Tibial artery (tissue), 4 donors: ENCODE measurements at regions not wholly inside any gene's neighbourhood (a gene's known extent, or its start where the extent isn't known, plus 50 kb on each side); places are given as distances from the start of the nearest gene placed in this dataset.

Source experiments
- DNase-seq, 2 donors: peaks; one replicate each; pipeline ENCODE4 v3.0.0-alpha.2; 2019
- H3K27ac ChIP-seq, 2 donors: fragments of 200-600 bp; sonication (generic) in 1 of 2; 1 replicate in 1 of 2; 2 replicates in 1 of 2; pipeline ENCODE4 v1.5.1; 2018 to 2019; ENCODE audit warnings: mild to moderate bottlenecking in 1 of 2
- H3K27me3 ChIP-seq, 2 donors: fragments of 200-600 bp; sonication (generic) in 1 of 2; one replicate each; pipeline versions ENCODE4 v1.5.1 to v1.6.0; 2016 to 2019
- H3K36me3 ChIP-seq, 3 donors: fragments of 200-600 bp; sonication (generic) in 2 of 3; one replicate each; pipeline ENCODE4 v1.5.1; 2016 to 2019; ENCODE audit warnings: mild to moderate bottlenecking in 2 of 3
- H3K4me1 ChIP-seq, 4 donors: fragments of 200-600 bp; sonication (generic) in 2 of 4; 1 replicate in 3 of 4; 2 replicates in 1 of 4; pipeline ENCODE4 v1.5.1; 2016 to 2019
- H3K4me3 ChIP-seq, 2 donors: fragments of 200-600 bp; sonication (generic) in 1 of 2; 1 replicate in 1 of 2; 2 replicates in 1 of 2; pipeline ENCODE4 v1.5.1; 2018 to 2019; ENCODE audit warnings: mild to moderate bottlenecking in 2 of 2
- H3K9me3 ChIP-seq, 3 donors: fragments of 200-600 bp; sonication (generic) in 1 of 3; one replicate each; pipeline ENCODE4 v1.5.1; 2016 to 2019
- intact Hi-C: fragments of 100-400 bp; cut with DNase I; formaldehyde crosslinking; loops from one replicate; pipeline ENCODE4 v1.15.0; 2023; ENCODE audit warnings: low total_unique reads
- TF ChIP-seq, protein P1 (sequence below), 2 experiments: fragments of 200-600 bp in 1 of 2; fragments of 450-650 bp in 1 of 2; IDR thresholded peaks; one replicate each; pipeline ENCODE4 v1.5.1; 2017 to 2019; ENCODE audit warnings: antibody characterized with exemption in 2 of 2, mild to moderate bottlenecking in 1 of 2, moderate library complexity in 1 of 2

DNA sequence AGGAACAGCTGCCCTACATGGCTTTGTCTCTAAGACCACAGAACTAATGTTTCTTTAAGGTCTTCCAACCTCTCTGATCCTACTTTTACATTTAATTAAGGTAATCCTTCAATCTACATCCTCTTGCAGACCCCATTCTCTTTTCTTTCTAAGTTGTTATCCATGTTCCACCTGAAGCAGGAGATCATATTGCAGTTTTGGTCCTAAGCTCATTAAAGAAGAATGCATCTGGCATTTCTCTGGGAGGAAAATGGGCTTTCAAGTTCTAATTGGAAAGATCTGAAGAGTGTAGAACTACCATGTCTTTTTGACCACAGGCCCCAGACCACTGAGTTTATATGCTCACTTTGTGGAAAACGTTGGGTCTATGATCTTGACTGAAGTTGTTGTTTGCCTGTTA, 111.2 kb downstream of the SEM1 start:
- TF ChIP-seq, protein P1, sequence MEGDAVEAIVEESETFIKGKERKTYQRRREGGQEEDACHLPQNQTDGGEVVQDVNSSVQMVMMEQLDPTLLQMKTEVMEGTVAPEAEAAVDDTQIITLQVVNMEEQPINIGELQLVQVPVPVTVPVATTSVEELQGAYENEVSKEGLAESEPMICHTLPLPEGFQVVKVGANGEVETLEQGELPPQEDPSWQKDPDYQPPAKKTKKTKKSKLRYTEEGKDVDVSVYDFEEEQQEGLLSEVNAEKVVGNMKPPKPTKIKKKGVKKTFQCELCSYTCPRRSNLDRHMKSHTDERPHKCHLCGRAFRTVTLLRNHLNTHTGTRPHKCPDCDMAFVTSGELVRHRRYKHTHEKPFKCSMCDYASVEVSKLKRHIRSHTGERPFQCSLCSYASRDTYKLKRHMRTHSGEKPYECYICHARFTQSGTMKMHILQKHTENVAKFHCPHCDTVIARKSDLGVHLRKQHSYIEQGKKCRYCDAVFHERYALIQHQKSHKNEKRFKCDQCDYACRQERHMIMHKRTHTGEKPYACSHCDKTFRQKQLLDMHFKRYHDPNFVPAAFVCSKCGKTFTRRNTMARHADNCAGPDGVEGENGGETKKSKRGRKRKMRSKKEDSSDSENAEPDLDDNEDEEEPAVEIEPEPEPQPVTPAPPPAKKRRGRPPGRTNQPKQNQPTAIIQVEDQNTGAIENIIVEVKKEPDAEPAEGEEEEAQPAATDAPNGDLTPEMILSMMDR (IDR thresholded peaks at IDR 0.05), result no peak
- intact Hi-C loops, result no loop called here

DNA sequence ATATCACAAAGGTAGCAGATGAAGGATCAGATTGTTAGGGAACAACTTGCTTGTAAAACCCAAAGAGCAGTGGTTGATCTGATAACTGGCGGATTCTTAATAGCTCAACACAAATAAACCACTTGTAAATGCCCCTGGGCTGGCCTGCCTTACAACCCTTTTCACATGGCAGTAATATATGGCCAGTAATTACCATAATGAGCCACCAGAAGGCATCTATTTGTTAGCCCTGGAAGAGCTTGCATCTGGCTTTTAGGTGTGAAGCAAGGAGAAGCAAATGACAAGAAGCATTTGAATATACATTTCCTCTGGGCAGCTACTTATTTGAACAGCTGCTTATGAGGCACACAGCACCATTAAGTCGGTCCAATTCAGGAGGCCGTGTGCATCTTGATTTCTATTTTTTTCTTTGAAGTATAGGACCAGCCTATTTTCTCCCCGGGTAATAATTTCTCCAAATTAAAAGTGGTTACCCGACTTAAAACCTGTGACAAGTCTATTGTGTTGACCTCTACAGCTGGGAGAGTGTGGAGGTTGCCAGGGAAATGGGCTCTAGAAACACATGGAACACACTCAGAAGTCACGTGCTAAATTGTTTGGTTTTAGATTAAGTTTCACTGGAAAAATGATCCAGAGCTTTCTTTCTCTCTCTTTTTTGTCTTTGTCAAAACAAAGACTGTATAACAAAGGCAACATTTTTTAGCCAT, 113.4 kb downstream of the SEM1 start:
- intact Hi-C loops, result no loop called here
- H3K27me3 ChIP-seq, result no peaks in the 10 kb centered on the region
- H3K36me3 ChIP-seq, result no peaks in the 10 kb centered on the region
- no peak overlapping the region for H3K4me3 ChIP-seq
- H3K9me3 ChIP-seq, result no peaks in the 10 kb centered on the region
- no peak for DNase-seq
- no peaks in the 10 kb centered on the region for H3K4me1 ChIP-seq
- TF ChIP-seq, protein P1 (IDR thresholded peaks at IDR 0.05), result no peak
- no peak overlapping the region for H3K27ac ChIP-seq

More for the DNA sequence above, 111.2 kb downstream of the SEM1 start:
- no peak for DNase-seq
- no peaks in the 10 kb centered on the region for H3K27me3 ChIP-seq
- no peaks in the 10 kb centered on the region for H3K4me1 ChIP-seq
- H3K27ac ChIP-seq, result no peak overlapping the region
- no peaks in the 10 kb centered on the region for H3K36me3 ChIP-seq
- no peak overlapping the region for H3K4me3 ChIP-seq
- H3K9me3 ChIP-seq, result no peaks in the 10 kb centered on the region

GRCh38 chr7:96591900-96592676, 117.6 kb downstream of the SEM1 start:
- DNase-seq, result no peak
- Histone ChIP-seq H3K27me3 (no peaks in the 10 kb centered on the region), H3K27ac (no peak overlapping the region), H3K4me3 (no peak overlapping the region), H3K36me3 (no peaks in the 10 kb centered on the region), H3K9me3 (no peaks in the 10 kb centered on the region), H3K4me1 (no peaks in the 10 kb centered on the region)
- TF ChIP-seq, protein P1 (IDR thresholded peaks at IDR 0.05), result no peak
- intact Hi-C loops, result no loop called here

DNA sequence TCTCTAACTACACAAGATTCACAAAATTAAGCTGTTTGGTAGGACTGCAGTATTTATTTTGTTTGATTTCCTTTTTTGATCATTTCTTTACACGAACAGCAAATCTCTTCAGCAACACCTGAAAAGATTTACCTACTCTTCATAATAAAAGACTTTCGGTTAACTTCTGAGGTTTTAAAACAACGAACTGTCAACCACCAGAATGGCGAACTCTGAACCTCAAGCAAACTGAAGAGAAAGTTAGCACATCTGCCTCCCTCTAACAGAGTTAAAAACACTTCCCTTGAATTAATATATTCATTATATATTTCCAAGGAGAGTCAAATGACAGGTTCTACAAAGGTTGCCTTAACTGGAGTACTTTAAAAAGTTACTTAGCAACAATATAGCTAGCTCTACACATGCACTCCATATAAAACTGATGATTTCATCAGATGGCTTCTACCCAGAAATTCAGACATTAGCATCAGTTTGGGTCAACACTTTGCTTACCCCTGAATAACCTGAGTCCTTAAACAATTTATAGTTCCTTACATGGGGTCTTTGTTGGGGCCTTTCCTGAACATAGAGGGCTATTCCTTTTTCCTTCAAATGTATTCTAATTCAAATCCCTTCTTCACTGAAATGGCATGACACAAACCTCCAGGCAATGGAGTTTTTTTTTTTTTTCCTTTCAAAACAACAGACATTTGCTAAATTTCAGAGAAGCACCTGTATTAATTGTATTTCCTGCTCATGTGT, 118.3 kb downstream of the SEM1 start:
- H3K9me3 ChIP-seq, result no peaks in the 10 kb centered on the region
- no peak for DNase-seq
- H3K27ac ChIP-seq, result no peak overlapping the region
- no peaks in the 10 kb centered on the region for H3K4me1 ChIP-seq
- intact Hi-C loops, result no loop called here
- no peak overlapping the region for H3K4me3 ChIP-seq
- no peaks in the 10 kb centered on the region for H3K27me3 ChIP-seq
- H3K36me3 ChIP-seq, result no peaks in the 10 kb centered on the region
- TF ChIP-seq, protein P1 (IDR thresholded peaks at IDR 0.05), result no peak

DNA sequence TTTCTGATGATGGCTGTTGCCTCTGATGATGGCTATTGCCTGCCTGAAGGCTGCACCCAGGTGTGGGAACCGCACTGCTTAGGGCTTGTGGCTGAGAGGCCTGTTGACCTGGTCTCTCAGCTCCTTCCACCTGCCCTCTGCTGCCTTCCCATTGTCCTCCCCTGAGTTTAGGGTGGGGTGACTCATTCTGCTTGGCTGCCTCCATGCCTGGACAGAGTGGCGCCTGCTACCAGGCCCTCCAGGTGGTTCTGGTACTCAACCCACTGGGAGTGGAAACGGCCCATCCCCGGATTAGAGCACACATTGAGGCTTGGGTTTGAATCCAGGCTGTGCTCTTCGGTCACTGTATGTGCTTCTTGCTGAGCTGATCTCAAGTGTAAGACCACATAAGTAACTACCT, 120.6 kb downstream of the SEM1 start:
- Histone ChIP-seq H3K9me3 (no peaks in the 10 kb centered on the region), H3K36me3 (no peaks in the 10 kb centered on the region), H3K27ac (no peak overlapping the region), H3K4me1 (no peaks in the 10 kb centered on the region), H3K4me3 (no peak overlapping the region), H3K27me3 (no peaks in the 10 kb centered on the region)
- no peak for DNase-seq
- intact Hi-C loops, result no loop called here
- TF ChIP-seq, protein P1 (IDR thresholded peaks at IDR 0.05), result no peak
